BE2C (cell line): ENCODE measurements at regions not wholly inside any gene's neighbourhood (a gene's known extent, or its start where the extent isn't known, plus 50 kb on each side); places are given as distances from the start of the nearest gene placed in this dataset.

Source experiments
- DNase-seq: peaks from one replicate; pipeline ENCODE4 v3.0.0-alpha.2; 2020
- H3K27me3 ChIP-seq: fragments of 250-450 bp; sonication (Bioruptor Pico); 2 replicates; pipeline ENCODE4 v1.5.1; 2020; ENCODE audit warnings: mild to moderate bottlenecking
- H3K36me3 ChIP-seq: fragments of 250-450 bp; sonication (Bioruptor Pico); 2 replicates; pipeline ENCODE4 v1.5.1; 2020; ENCODE audit warnings: mild to moderate bottlenecking
- H3K4me1 ChIP-seq: fragments of 250-450 bp; sonication (Bioruptor Pico); 2 replicates; pipeline ENCODE4 v1.5.1; 2020
- H3K4me3 ChIP-seq: 2 replicates; pipeline ENCODE4 v1.5.1; 2011; ENCODE audit warnings: low read depth, low read length
- H3K9me3 ChIP-seq: fragments of 250-450 bp; sonication (Bioruptor Pico); 2 replicates; pipeline ENCODE4 v1.5.1; 2020
- CTCF ChIP-seq: IDR thresholded peaks from 2 replicates; pipeline ENCODE4 v1.5.1; 2012; ENCODE audit warnings: mild to moderate bottlenecking, low read depth, low read length

DNA sequence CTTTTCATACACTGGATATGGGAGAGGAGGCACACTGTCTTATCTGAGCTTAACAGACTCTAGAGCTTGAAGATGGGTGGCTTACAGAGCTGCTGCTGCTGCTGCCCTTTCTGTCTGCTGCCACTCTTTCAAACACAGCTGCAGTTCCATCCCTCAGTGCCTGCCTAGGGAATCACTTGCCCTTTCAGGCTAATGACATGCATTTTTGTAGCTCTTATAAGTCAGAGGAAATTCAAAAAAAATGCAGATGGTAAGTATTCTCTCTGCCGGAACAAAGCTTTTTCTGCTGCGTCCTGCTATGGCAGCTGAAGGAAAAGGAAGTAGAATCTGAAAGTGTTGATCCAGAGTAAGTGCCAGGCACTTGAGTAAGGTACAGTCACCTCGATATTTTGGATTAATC, 460.4 kb upstream of the DIAPH2 start:
- Histone ChIP-seq H3K36me3 (no peaks in the 10 kb centered on the region), H3K9me3 (no peaks in the 10 kb centered on the region), H3K27me3 (no peaks in the 10 kb centered on the region), H3K4me1 (no peaks in the 10 kb centered on the region), H3K4me3 (no peak overlapping the region)
- no peak for TF ChIP-seq CTCF
- no peak for DNase-seq

- no peaks in the 10 kb centered on the region for H3K9me3 ChIP-seq
- no peak overlapping the region for H3K4me3 ChIP-seq
- TF ChIP-seq CTCF, result no peak
- DNase-seq, result no peak
- no peaks in the 10 kb centered on the region for H3K4me1 ChIP-seq
- no peaks in the 10 kb centered on the region for H3K36me3 ChIP-seq
- H3K27me3 ChIP-seq, result no peaks in the 10 kb centered on the region
These were observed 439.7 kb upstream of the DIAPH2 start for GRCh38 chrX:96244955-96245354.

- H3K4me1 ChIP-seq, result no peaks in the 10 kb centered on the region
- no peaks in the 10 kb centered on the region for H3K9me3 ChIP-seq
- no peak for TF ChIP-seq CTCF
- H3K27me3 ChIP-seq, result no peaks in the 10 kb centered on the region
- DNase-seq, result no peak
- H3K36me3 ChIP-seq, result no peaks in the 10 kb centered on the region
- H3K4me3 ChIP-seq, result no peak overlapping the region
These were observed 438.2 kb upstream of the DIAPH2 start for GRCh38 chrX:96246436-96246835.
